MM.1S (cell line): ENCODE measurements at regions not wholly inside any gene's neighbourhood (a gene's known extent, or its start where the extent isn't known, plus 50 kb on each side); places are given as distances from the start of the nearest gene placed in this dataset.

Experiments
- DNase-seq: peaks from one replicate; pipeline ENCODE4 v3.0.0-alpha.2; 2015
- H2AFZ ChIP-seq: fragments of 300-600 bp; sonication (generic); 2 replicates; pipeline ENCODE4 v1.6.0; 2016; ENCODE audit warnings: antibody characterized with exemption, low read length
- H3F3A ChIP-seq: fragments of 300-600 bp; sonication (generic); 2 replicates; pipeline ENCODE4 v1.6.1; 2016; ENCODE audit warnings: mild to moderate bottlenecking, antibody characterized with exemption, low read length, moderate library complexity, mixed read lengths; ENCODE audit not compliant: insufficient read depth
- H3K27ac ChIP-seq: fragments of 300-600 bp; sonication (generic); 2 replicates; pipeline ENCODE4 v1.5.1; 2016; ENCODE audit warnings: mild to moderate bottlenecking, low read length
- H3K27me3 ChIP-seq: fragments of 300-600 bp; sonication (generic); replicated peaks from 2 replicates; pipeline ENCODE4 v1.6.0; 2016; ENCODE audit warnings: low read length; ENCODE audit not compliant: insufficient read depth
- H3K36me3 ChIP-seq: fragments of 300-600 bp; sonication (generic); replicated peaks from 2 replicates; pipeline ENCODE4 v1.6.1; 2016; ENCODE audit warnings: mild to moderate bottlenecking, low read length, mixed read lengths; ENCODE audit not compliant: insufficient read depth
- H3K4me1 ChIP-seq: fragments of 300-600 bp; sonication (generic); 2 replicates; pipeline ENCODE4 v1.6.1; 2016; ENCODE audit warnings: low read length, mixed read lengths
- H3K4me2 ChIP-seq: fragments of 300-600 bp; sonication (generic); 2 replicates; pipeline ENCODE4 v1.6.0; 2016; ENCODE audit warnings: low read depth, low read length
- H3K4me3 ChIP-seq: fragments of 300-600 bp; sonication (generic); 2 replicates; pipeline ENCODE4 v1.5.1; 2016; ENCODE audit warnings: low read length, mixed read lengths
- H3K79me2 ChIP-seq: fragments of 300-600 bp; sonication (generic); 2 replicates; pipeline ENCODE4 v1.6.1; 2016; ENCODE audit warnings: mixed run types, low read length, mixed read lengths
- H3K9ac ChIP-seq: fragments of 300-600 bp; sonication (generic); 2 replicates; pipeline ENCODE4 v1.6.1; 2016; ENCODE audit warnings: low read length, mixed read lengths
- H3K9me2 ChIP-seq: fragments of 300-600 bp; sonication (generic); replicated peaks from 2 replicates; pipeline ENCODE4 v1.6.1; 2016; ENCODE audit warnings: mild to moderate bottlenecking, low read length, mixed read lengths; ENCODE audit not compliant: insufficient read depth
- H3K9me3 ChIP-seq: fragments of 300-600 bp; sonication (generic); replicated peaks from 2 replicates; pipeline ENCODE4 v1.6.1; 2016; ENCODE audit warnings: mild to moderate bottlenecking, low read length, mixed read lengths; ENCODE audit not compliant: insufficient read depth
- H4K20me1 ChIP-seq: fragments of 300-600 bp; sonication (generic); 2 replicates; pipeline ENCODE4 v1.6.1; 2016; ENCODE audit warnings: mild to moderate bottlenecking, low read length, moderate library complexity, mixed read lengths; ENCODE audit not compliant: insufficient read depth
- EZH2 ChIP-seq: fragments of 300-600 bp; sonication (generic); optimal IDR thresholded peaks from 2 replicates; pipeline ENCODE3; 2017; ENCODE audit warnings: low read depth, mild to moderate bottlenecking, antibody characterized with exemption, low read length, mixed read lengths
- EZH2phosphoT487 ChIP-seq: fragments of 300-600 bp; sonication (generic); IDR thresholded peaks from 2 replicates; pipeline ENCODE4 v1.6.1; 2018; ENCODE audit warnings: antibody characterized with exemption, low read length
- TF ChIP-seq, protein P1 (sequence below): fragments of 300-600 bp; sonication (generic); IDR thresholded peaks from 2 replicates; pipeline ENCODE4 v1.5.1; 2016; ENCODE audit warnings: antibody characterized with exemption, low read length, mixed read lengths

DNA sequence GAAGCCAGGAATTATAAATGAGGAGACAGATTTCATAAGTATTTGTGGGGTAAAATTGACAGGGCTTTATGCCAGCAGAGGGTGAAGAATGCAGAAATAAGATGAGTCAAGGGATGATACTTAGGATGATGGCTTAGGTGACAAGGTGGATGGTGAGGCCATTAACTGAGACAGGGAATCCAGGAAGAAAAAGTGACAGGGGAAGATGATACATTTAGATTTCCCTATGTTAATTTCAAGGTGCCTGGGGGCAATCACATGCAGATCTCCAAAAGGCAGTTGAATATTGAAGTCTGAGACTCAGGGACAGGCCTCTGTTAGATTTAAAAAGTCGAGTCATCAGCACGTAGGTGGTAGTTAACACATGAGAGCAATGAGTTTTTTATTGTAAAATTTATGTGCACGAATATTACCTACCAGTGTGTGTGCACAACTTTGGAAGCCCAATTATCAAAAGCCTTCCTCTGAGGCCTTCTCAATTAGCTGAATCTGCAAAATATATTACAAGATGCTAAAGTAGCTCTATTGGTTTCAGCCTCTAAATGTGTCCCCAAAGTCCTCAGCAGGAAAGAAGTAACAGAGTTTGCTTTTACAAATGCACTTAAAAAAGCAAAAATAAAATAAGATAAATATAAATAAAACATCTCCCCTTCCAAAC lies 67.9 kb upstream of the CHL1 start:
- H3K27me3 ChIP-seq = no peaks in the 10 kb centered on the region
- DNase-seq = no peak
- H3F3A ChIP-seq = no peaks in the 10 kb centered on the region
- H3K9ac ChIP-seq = no peak overlapping the region
- no peak overlapping the region for H3K27ac ChIP-seq
- no peaks in the 10 kb centered on the region for H3K79me2 ChIP-seq
- no peaks in the 10 kb centered on the region for H3K36me3 ChIP-seq
- H3K9me2 ChIP-seq = no peaks in the 10 kb centered on the region
- TF ChIP-seq, protein P1, sequence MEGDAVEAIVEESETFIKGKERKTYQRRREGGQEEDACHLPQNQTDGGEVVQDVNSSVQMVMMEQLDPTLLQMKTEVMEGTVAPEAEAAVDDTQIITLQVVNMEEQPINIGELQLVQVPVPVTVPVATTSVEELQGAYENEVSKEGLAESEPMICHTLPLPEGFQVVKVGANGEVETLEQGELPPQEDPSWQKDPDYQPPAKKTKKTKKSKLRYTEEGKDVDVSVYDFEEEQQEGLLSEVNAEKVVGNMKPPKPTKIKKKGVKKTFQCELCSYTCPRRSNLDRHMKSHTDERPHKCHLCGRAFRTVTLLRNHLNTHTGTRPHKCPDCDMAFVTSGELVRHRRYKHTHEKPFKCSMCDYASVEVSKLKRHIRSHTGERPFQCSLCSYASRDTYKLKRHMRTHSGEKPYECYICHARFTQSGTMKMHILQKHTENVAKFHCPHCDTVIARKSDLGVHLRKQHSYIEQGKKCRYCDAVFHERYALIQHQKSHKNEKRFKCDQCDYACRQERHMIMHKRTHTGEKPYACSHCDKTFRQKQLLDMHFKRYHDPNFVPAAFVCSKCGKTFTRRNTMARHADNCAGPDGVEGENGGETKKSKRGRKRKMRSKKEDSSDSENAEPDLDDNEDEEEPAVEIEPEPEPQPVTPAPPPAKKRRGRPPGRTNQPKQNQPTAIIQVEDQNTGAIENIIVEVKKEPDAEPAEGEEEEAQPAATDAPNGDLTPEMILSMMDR = no peak
- TF ChIP-seq EZH2phosphoT487 = no peak
- H4K20me1 ChIP-seq = no peaks in the 10 kb centered on the region
- no peak overlapping the region for H3K4me2 ChIP-seq
- no peak overlapping the region for H2AFZ ChIP-seq
- H3K9me3 ChIP-seq = no peaks in the 10 kb centered on the region
- H3K4me3 ChIP-seq = no peak overlapping the region
- no peaks in the 10 kb centered on the region for H3K4me1 ChIP-seq

DNA sequence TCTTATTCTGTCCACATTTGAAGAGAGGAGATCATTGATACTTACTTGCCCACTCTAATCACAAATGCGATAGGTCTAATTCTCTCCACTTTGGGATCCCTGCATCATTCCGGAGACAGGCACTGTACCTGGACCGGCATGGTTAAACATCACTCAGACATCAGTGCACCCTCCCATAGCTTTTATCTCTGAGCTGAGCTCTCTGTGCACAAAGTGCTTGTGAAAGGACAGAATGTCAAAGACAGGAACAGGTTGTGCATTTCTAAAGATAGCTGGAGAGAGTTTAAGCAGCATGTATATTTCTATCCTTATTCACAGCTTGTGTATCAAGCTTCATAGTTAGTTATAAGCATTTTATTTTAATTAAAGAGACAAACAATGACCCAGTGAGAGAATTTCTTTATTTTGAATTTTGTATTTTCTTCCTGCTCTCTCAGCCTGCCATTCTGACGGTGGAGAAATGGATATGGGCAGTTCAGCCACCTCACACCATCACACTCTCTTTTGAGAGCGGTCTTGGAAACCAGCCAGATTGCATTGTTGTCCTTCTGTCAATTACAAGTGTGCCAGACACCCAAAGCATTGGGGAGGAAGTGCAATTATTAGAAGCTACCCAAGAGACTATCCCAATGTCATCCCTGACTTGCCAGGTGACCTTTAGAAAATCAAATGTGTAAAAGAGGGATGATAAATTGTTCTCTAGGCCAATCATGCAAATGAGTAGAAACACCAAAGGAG lies 65.2 kb upstream of the CHL1 start:
- H3F3A ChIP-seq = no peaks in the 10 kb centered on the region
- no peak overlapping the region for H3K9ac ChIP-seq
- TF ChIP-seq EZH2 (no peak), EZH2phosphoT487 (no peak)
- TF ChIP-seq, protein P1 = no peak
- DNase-seq = no peak
- no peaks in the 10 kb centered on the region for H4K20me1 ChIP-seq
- H3K4me1 ChIP-seq = no peaks in the 10 kb centered on the region
- no peaks in the 10 kb centered on the region for H3K9me3 ChIP-seq
- H3K36me3 ChIP-seq = no peaks in the 10 kb centered on the region
- H3K4me2 ChIP-seq = no peak overlapping the region
- no peaks in the 10 kb centered on the region for H3K27me3 ChIP-seq
- no peaks in the 10 kb centered on the region for H3K79me2 ChIP-seq
- no peak overlapping the region for H3K4me3 ChIP-seq
- no peak overlapping the region for H2AFZ ChIP-seq
- no peaks in the 10 kb centered on the region for H3K9me2 ChIP-seq
- H3K27ac ChIP-seq = no peak overlapping the region

DNA sequence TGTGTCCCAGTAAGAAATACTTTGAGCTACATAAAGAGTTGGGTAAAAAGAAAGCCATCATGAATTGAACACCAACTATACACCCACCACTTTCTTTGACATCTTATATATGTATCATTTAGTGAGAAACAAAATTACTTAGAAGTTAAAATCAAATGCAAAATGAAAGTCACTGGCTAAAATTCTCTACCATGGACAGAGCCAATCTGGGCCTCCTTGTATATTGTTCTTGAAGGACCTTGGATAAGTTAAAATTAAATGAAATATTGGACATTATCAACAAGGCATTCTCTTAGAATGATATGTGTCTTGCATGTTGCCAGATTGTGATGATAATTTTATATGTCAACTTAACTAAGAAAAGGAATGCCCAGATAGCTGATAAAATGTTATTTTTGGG lies 64.2 kb upstream of the CHL1 start:
- Histone ChIP-seq H3K36me3 (no peaks in the 10 kb centered on the region), H2AFZ (no peak overlapping the region), H3F3A (no peaks in the 10 kb centered on the region), H3K4me3 (no peak overlapping the region), H3K9ac (no peak overlapping the region), H3K27me3 (no peaks in the 10 kb centered on the region), H3K4me2 (no peak overlapping the region), H3K79me2 (no peaks in the 10 kb centered on the region), H3K4me1 (no peaks in the 10 kb centered on the region), H3K9me3 (no peaks in the 10 kb centered on the region), H4K20me1 (no peaks in the 10 kb centered on the region), H3K27ac (no peak overlapping the region), H3K9me2 (no peaks in the 10 kb centered on the region)
- no peak for DNase-seq
- TF ChIP-seq EZH2phosphoT487 = no peak
- TF ChIP-seq, protein P1 = no peak
- no peak for TF ChIP-seq EZH2
